ENCODE measurements at regions not wholly inside any gene's neighbourhood (a gene's known extent, or its start where the extent isn't known, plus 50 kb on each side); places are given as distances from the start of the nearest gene placed in this dataset.
"Not testable (repeated sequence)": the region's sequence is repeated elsewhere in the genome, so short reads cannot be mapped to it uniquely, and the experiment has no call there.

- intact Hi-C loops (cut with micrococcal nuclease), result no loop called here
These were observed 69.2 kb downstream of the LYZL2 start for GRCh38 chr10:30560326-30560725.

GRCh38 chr10:30559180-30559579, 70.4 kb downstream of the LYZL2 start:
- intact Hi-C loops (cut with micrococcal nuclease), result no loop called here

GRCh38 chr10:30558411-30558810, 71.1 kb downstream of the LYZL2 start:
- intact Hi-C loops (cut with micrococcal nuclease), result no loop called here

- intact Hi-C loops (cut with micrococcal nuclease), result no loop called here
These were observed 71.7 kb downstream of the LYZL2 start for GRCh38 chr10:30557884-30558283.

- intact Hi-C loops (cut with micrococcal nuclease), result no loop called here
These were observed 73.4 kb downstream of the LYZL2 start for GRCh38 chr10:30556189-30556588.

GRCh38 chr10:30555465-30555864, 74.1 kb downstream of the LYZL2 start:
- intact Hi-C loops (cut with micrococcal nuclease), result no loop called here

GRCh38 chr10:30554440-30554825, 75.1 kb downstream of the LYZL2 start:
- intact Hi-C loops (cut with micrococcal nuclease), result no loop called here

- intact Hi-C loops (cut with micrococcal nuclease), result no loop called here
These were observed 75.7 kb downstream of the LYZL2 start for GRCh38 chr10:30553626-30554439.

GRCh38 chr10:30553018-30553625, 76.4 kb downstream of the LYZL2 start:
- intact Hi-C loops (cut with micrococcal nuclease), result no loop called here

GRCh38 chr10:30550967-30551815, 78.4 kb downstream of the LYZL2 start:
- intact Hi-C loops (cut with micrococcal nuclease), result no loop called here

- intact Hi-C loops (cut with micrococcal nuclease), result not testable (repeated sequence)
These were observed 80.3 kb downstream of the LYZL2 start for GRCh38 chr10:30549134-30549687.

GRCh38 chr10:30546511-30546910, 83.0 kb downstream of the LYZL2 start:
- intact Hi-C loops (cut with micrococcal nuclease), result no loop called here

- intact Hi-C loops (cut with micrococcal nuclease), result no loop called here
These were observed 86.7 kb downstream of the LYZL2 start for GRCh38 chr10:30542895-30543288.

- intact Hi-C loops (cut with micrococcal nuclease), result no loop called here
These were observed 87.3 kb downstream of the LYZL2 start for GRCh38 chr10:30542001-30542894.

- intact Hi-C loops (cut with micrococcal nuclease), result no loop called here
These were observed 89.3 kb downstream of the LYZL2 start for GRCh38 chr10:30540276-30540675.

GRCh38 chr10:30538086-30538485, 91.5 kb downstream of the LYZL2 start:
- intact Hi-C loops (cut with micrococcal nuclease), result no loop called here

GRCh38 chr10:30537586-30537985, 92.0 kb downstream of the LYZL2 start:
- intact Hi-C loops (cut with micrococcal nuclease), result no loop called here

- intact Hi-C loops (cut with micrococcal nuclease), result not testable (repeated sequence)
These were observed 92.4 kb downstream of the LYZL2 start for GRCh38 chr10:30537158-30537557.

GRCh38 chr10:30536578-30536977, 93.0 kb downstream of the LYZL2 start:
- intact Hi-C loops (cut with micrococcal nuclease), result no loop called here

GRCh38 chr10:30535677-30536076, 93.9 kb downstream of the LYZL2 start:
- intact Hi-C loops (cut with micrococcal nuclease), result loop anchor here (2.0 kb wide), 1 partner anchor 55 kb away; no protein-coding TSS in a partner anchor

All from T-helper 2 cell treated with Interferon-gamma antibody and Interleukin-4, amounts not matched to agents 100 ng/mL and 5 ng/mL, for 36 hours (primary cell).